AG04450 (cell line): ENCODE measurements at regions not wholly inside any gene's neighbourhood (a gene's known extent, or its start where the extent isn't known, plus 50 kb on each side); places are given as distances from the start of the nearest gene placed in this dataset.

Experiments used
- CTCF ChIA-PET: fragments of 300-600, 350-600 bp; formaldehyde crosslinking; extraction: SDS; loops from one replicate; lab custom pipeline; 2022; ENCODE audit warnings: antibody characterized with exemption, inconsistent platforms; lab: Charles Lee
- POLR2A ChIA-PET: fragments of 350-600 bp; formaldehyde crosslinking; extraction: SDS; loops from one replicate; lab custom pipeline; 2021; ENCODE audit warnings: antibody characterized with exemption, inconsistent platforms; lab: Yijun Ruan, JAX
- DNase-seq: peaks from one replicate; pipeline ENCODE4 v3.0.0-alpha.2; 2011; ENCODE audit warnings: low read depth, low spot score
- H3K27ac ChIP-seq: one replicate; pipeline ENCODE4 v1.5.1; 2012; ENCODE audit warnings: low read depth, low read length, control low read depth
- H3K27me3 ChIP-seq: one replicate; pipeline ENCODE4 v1.6.0; 2012; ENCODE audit warnings: low read length; ENCODE audit not compliant: control insufficient read depth, insufficient read depth
- H3K4me3 ChIP-seq: 2 replicates; pipeline ENCODE4 v1.5.1; 2011; ENCODE audit warnings: mild to moderate bottlenecking, low read depth, low read length, control low read depth
- H3K9me3 ChIP-seq: 2 replicates; pipeline ENCODE4 v1.5.1; 2012; ENCODE audit warnings: low read length; ENCODE audit not compliant: control insufficient read depth, insufficient read depth
- TF ChIP-seq, protein P1 (sequence below): IDR thresholded peaks from 2 replicates; pipeline ENCODE4 v1.5.1; 2011; ENCODE audit warnings: low read depth, low read length, control low read depth, inconsistent platforms

DNA sequence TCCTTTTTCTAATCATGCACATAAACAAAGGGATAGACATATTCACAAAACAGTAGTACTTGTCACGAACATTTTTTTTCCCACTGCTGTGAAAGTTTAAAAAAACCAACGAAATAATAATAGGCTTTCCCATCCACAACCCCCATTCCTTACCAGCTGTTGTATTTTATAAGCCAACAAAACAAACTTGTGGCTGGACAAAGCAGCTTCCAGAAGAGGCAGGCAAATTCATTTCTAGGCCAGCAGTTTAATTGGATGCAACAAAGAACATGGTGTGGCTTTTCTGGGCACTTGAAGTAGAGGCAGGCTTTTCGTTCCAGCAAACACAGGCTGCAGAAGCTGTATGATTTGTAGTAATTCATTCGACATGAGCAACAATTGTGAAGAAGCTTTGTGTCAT, 56.0 kb upstream of the FAM20A start:
- TF ChIP-seq, protein P1, sequence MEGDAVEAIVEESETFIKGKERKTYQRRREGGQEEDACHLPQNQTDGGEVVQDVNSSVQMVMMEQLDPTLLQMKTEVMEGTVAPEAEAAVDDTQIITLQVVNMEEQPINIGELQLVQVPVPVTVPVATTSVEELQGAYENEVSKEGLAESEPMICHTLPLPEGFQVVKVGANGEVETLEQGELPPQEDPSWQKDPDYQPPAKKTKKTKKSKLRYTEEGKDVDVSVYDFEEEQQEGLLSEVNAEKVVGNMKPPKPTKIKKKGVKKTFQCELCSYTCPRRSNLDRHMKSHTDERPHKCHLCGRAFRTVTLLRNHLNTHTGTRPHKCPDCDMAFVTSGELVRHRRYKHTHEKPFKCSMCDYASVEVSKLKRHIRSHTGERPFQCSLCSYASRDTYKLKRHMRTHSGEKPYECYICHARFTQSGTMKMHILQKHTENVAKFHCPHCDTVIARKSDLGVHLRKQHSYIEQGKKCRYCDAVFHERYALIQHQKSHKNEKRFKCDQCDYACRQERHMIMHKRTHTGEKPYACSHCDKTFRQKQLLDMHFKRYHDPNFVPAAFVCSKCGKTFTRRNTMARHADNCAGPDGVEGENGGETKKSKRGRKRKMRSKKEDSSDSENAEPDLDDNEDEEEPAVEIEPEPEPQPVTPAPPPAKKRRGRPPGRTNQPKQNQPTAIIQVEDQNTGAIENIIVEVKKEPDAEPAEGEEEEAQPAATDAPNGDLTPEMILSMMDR = no peak
- Histone ChIP-seq H3K27ac (no peak overlapping the region), H3K27me3 (no peaks in the 10 kb centered on the region), H3K9me3 (no peaks in the 10 kb centered on the region), H3K4me3 (no peak overlapping the region)
- POLR2A ChIA-PET = no interaction called here
- CTCF ChIA-PET = no interaction called here
- no peak for DNase-seq

DNA sequence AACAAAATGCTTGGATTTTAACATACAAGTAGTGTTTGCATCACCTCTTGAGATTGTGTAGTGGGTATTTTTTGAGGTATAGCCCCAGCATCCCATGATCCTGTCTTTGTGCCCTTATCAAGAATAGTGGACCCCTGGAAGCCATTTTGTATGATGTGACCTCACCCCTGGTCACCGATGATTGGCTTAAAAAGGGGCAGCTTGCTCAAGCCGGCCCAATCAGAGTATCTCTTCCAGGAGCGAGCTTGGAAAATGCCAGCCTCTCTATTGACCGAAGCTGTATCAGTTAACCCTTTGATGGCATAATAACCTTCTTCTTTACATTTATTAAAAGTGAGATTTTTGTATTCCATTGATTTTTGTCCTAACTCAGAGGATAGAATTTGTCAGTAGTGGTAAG, 55.5 kb upstream of the FAM20A start:
- H3K9me3 ChIP-seq = no peaks in the 10 kb centered on the region
- no peak overlapping the region for H3K4me3 ChIP-seq
- no peak overlapping the region for H3K27ac ChIP-seq
- ChIA-PET CTCF (no interaction called here), POLR2A (no interaction called here)
- DNase-seq = no peak
- H3K27me3 ChIP-seq = no peaks in the 10 kb centered on the region
- TF ChIP-seq, protein P1 = no peak
